Heart left ventricle (tissue), 16 donors: ENCODE measurements at regions not wholly inside any gene's neighbourhood (a gene's known extent, or its start where the extent isn't known, plus 50 kb on each side); places are given as distances from the start of the nearest gene placed in this dataset.

ENCODE experiments used
- ATAC-seq, 4 donors: fragments of 200-7000 bp; cut with Tn5 transposase; one replicate each; pipeline ENCODE4 v1.9.1; 2020 to 2022; ENCODE audit warnings: moderate library complexity in 4 of 4, mild to moderate bottlenecking in 3 of 4, moderate number of reproducible peaks in 1 of 4
- DNase-seq, 5 donors: peaks; one replicate each; pipeline ENCODE4 v3.0.0-alpha.2; 2020
- H3K27ac ChIP-seq, 12 donors: fragments of 200-600 bp; sonication (generic) in 4 of 12; one replicate each; pipeline versions ENCODE4 v1.5.0 to v1.8.0; 2016 to 2022; ENCODE audit warnings: mild to moderate bottlenecking in 2 of 12
- H3K27me3 ChIP-seq, 9 donors: fragments of 200-600 bp; sonication (generic) in 2 of 9; one replicate each; pipeline versions ENCODE4 v1.5.1 to v1.8.0; 2016 to 2022; ENCODE audit warnings: mild to moderate bottlenecking in 3 of 9
- H3K36me3 ChIP-seq, 9 donors: fragments of 200-600 bp; sonication (generic) in 2 of 9; one replicate each; pipeline versions ENCODE4 v1.5.0 to v1.8.0; 2018 to 2022; ENCODE audit warnings: mild to moderate bottlenecking in 2 of 9
- H3K4me1 ChIP-seq, 12 donors: fragments of 200-600 bp; sonication (generic) in 4 of 12; one replicate each; pipeline versions ENCODE4 v1.5.0 to v1.8.0; 2016 to 2022; ENCODE audit warnings: mild to moderate bottlenecking in 3 of 12
- H3K4me3 ChIP-seq, 12 donors: fragments of 200-600 bp; sonication (generic) in 4 of 12; one replicate each; pipeline versions ENCODE4 v1.5.0 to v1.8.0; 2017 to 2022; ENCODE audit warnings: mild to moderate bottlenecking in 9 of 12, moderate library complexity in 4 of 12
- H3K9me3 ChIP-seq, 12 donors: fragments of 200-600 bp; sonication (generic) in 4 of 12; one replicate each; pipeline versions ENCODE4 v1.5.0 to v1.8.0; 2016 to 2022; ENCODE audit warnings: mild to moderate bottlenecking in 1 of 12
- POLR2A ChIP-seq, 2 donors: fragments of 450-650 bp; IDR thresholded peaks; one replicate each; pipeline ENCODE4 v1.6.1; 2017; ENCODE audit warnings: antibody characterized with exemption in 2 of 2, mild to moderate bottlenecking in 2 of 2, moderate library complexity in 2 of 2
- WGBS, 4 donors: extraction: QIAGEN DNeasy Blood & Tissue Kit in 2 of 4; methylation state at CpG; one replicate each; pipeline versions ENCODE4 v1.1.5 to v1.1.7; 2013 to 2018; 5-methylcytosine and 5-hydroxymethylcytosine counted together
- intact Hi-C, 10 donors: fragments of 100-400 bp; cut with DNase I; formaldehyde crosslinking; loops; one replicate each; pipeline versions ENCODE4 v1.11.1 to v1.14.2; 2022
- TF ChIP-seq, protein P1 (sequence below), 12 donors: fragments of 200-600 bp; sonication (generic) in 4 of 12; IDR thresholded peaks; one replicate each; pipeline versions ENCODE4 v1.5.0 to v1.8.0; 2018 to 2022; ENCODE audit warnings: antibody characterized with exemption in 12 of 12, mild to moderate bottlenecking in 5 of 12
- donor health status: ischemic (EF 13 %, LVEDD 7.1; RV severe dilation, severe dysfunction).
- donor health status: healthy with polysubstance abuse.
- donor health status: DM: no; HTN: yes; CAD: no.
- donor health status: DM: no; HTN: no; CAD: no.
- donor health status: ischemic (EF 25% LVEDD 6.9; RV normal size, moderate dysfunction).
- donor health status: ischemic (EF 25% LVEDD 5.7; RV mildly dilated, moderate dysfunction).
- donor health status: healthy.
- donor health status: DM: yes; HTN: yes; CAD: no.
- donor health status: ischemic (EF 35%, LVEDD 5.7; RV mildly dilated, moderate dysfunction).
- donor health status: nonischemic (EF 11% LVEDD 7.7; RV severe dilation, severe dysfunction).
- donor health status: DM: yes; HTN: yes; CAD: no.
- donor health status: PGD.
- donor health status: ischemic (EF 29% LVEDD 5.4; RV normal size, mild dysfunction).
- donor health status: nonischemic (EF 23%, LVEDD 6.1; RV moderate dilation, normal function).

DNA sequence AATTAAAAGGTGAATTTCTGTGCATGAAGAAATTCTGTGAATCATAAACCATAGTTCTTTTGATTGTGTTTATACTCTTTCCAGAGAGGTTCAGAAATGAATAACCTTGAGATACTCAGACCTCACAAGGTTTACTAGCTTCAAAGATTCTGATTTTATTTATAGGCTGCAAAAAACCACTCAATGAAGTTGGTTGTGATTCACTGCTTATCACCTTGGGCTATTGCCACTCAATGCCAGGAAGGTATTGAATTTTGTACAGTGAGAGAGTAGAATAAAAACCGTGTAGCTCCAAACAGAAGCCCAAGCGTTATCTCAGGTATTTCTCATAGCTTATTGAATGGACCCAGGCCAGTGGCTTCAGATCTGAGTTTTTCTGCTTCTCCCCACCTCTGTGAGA is 118.7 kb downstream of the FHIP1A start:
- Histone ChIP-seq H3K27me3 (no peaks in the 10 kb centered on the region), H3K27ac (no peak overlapping the region), H3K36me3 (no peaks in the 10 kb centered on the region), H3K9me3 (no peaks in the 10 kb centered on the region), H3K4me3 (no peak overlapping the region), H3K4me1 (peaks cover 0 to 6% (median 0%) of the 10 kb centered on the region in 12 donors)
- 49 to 58% (median 55%) methylated on average over 2 of the region's 2 CpGs for WGBS, 4 donors
- intact Hi-C loops = no loop called here
- ATAC-seq (peak in 3 of 4 donors; percentile 20 to 41 (median 36)), DNase-seq (no peak)
- no peak for TF ChIP-seq POLR2A (IDR thresholded peaks at IDR 0.05)
- TF ChIP-seq, protein P1, sequence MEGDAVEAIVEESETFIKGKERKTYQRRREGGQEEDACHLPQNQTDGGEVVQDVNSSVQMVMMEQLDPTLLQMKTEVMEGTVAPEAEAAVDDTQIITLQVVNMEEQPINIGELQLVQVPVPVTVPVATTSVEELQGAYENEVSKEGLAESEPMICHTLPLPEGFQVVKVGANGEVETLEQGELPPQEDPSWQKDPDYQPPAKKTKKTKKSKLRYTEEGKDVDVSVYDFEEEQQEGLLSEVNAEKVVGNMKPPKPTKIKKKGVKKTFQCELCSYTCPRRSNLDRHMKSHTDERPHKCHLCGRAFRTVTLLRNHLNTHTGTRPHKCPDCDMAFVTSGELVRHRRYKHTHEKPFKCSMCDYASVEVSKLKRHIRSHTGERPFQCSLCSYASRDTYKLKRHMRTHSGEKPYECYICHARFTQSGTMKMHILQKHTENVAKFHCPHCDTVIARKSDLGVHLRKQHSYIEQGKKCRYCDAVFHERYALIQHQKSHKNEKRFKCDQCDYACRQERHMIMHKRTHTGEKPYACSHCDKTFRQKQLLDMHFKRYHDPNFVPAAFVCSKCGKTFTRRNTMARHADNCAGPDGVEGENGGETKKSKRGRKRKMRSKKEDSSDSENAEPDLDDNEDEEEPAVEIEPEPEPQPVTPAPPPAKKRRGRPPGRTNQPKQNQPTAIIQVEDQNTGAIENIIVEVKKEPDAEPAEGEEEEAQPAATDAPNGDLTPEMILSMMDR (IDR thresholded peaks at IDR 0.05) = no peak

DNA sequence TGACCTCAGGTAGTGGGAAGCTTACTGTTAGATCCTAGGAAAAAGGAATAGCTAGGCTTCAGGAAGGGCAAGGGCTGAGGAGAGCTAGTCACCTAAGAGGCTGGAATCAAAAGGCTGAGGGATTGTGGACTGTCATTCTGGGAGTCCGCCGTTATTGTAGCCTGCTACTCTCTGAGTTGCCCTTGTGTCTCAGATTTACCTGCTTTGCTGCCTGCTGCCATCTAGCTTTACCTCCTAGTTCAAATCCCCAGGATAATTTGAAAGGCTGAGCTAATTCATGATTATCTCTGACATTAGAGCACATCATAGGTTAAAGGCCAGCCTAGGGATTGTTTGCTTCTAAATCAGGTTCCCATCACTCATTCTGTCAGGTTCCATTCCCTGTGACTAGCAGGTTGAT is 120.2 kb downstream of the FHIP1A start:
- H3K36me3 ChIP-seq = no peaks in the 10 kb centered on the region
- TF ChIP-seq, protein P1 (IDR thresholded peaks at IDR 0.05) = no peak
- no peak for TF ChIP-seq POLR2A (IDR thresholded peaks at IDR 0.05)
- intact Hi-C loops = no loop called here
- no peaks in the 10 kb centered on the region for H3K27me3 ChIP-seq
- no peaks in the 10 kb centered on the region for H3K9me3 ChIP-seq
- H3K4me1 ChIP-seq = peaks cover 0 to 9% (median 0%) of the 10 kb centered on the region in 12 donors
- H3K27ac ChIP-seq = no peak overlapping the region
- H3K4me3 ChIP-seq = no peak overlapping the region
- WGBS, 4 donors = 68 to 82% (median 71%) methylated on average over 2 of the region's 2 CpGs
- no peak for DNase-seq
- no peak for ATAC-seq

DNA sequence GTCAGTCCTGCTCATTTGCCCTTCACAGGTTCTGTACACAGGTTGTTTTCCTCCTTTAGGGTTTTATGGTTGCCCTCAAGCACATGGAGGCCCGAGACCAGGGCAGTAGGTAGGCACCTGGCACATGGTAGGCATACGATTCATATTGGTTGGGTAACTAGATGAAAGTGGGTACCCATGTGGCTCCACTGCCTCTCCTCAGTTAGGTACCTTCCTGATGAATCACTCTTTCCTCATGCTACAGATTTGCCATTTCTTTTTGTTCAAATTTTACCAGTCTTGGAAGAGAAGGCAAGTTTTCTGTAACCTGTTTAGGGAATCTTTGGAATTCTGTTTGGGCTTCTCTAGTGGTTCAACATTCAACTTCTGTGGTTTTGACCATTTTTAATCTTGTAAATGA is 121.3 kb downstream of the FHIP1A start:
- intact Hi-C loops = loop anchor here in 2 of 10 donors (10.0 kb wide), 1 partner anchor 855 kb away; no protein-coding TSS in a partner anchor
- Histone ChIP-seq H3K4me3 (no peak overlapping the region), H3K9me3 (no peaks in the 10 kb centered on the region), H3K27ac (no peak overlapping the region), H3K4me1 (peaks cover 0 to 9% (median 0%) of the 10 kb centered on the region in 12 donors), H3K36me3 (no peaks in the 10 kb centered on the region), H3K27me3 (no peaks in the 10 kb centered on the region)
- ATAC-seq = no peak
- TF ChIP-seq, protein P1 (IDR thresholded peaks at IDR 0.05) = no peak
- TF ChIP-seq POLR2A (IDR thresholded peaks at IDR 0.05) = no peak
- 77 to 91% (median 84%) methylated on average over 2 of the region's 2 CpGs for WGBS, 4 donors
- no peak for DNase-seq

DNA sequence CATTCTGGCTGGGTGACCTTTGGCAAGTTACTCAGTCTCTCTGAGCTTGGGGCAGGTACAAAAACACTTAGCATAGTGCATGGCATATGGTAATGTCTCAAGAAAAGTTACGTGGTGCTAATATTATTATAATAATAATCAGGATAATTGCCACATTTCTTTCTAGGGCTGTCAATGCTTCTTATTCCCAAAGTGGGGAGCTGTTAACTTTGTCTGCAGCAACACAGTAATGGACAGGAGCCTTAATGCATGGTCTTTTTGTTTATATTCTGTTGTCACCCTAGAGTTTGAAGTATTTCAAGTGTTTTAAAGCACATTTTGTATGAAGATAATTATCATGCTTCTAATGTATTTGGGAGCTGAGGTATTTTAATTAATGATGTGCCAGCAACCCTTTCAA is 121.8 kb downstream of the FHIP1A start:
- intact Hi-C loops = loop anchor here in 2 of 10 donors (10.0 kb wide), 1 partner anchor 854 kb away; no protein-coding TSS in a partner anchor
- no peak for DNase-seq
- TF ChIP-seq, protein P1 (IDR thresholded peaks at IDR 0.05) = peak in 4 of 12 donors; percentile 32 to 42 (median 36)
- TF ChIP-seq POLR2A (IDR thresholded peaks at IDR 0.05) = no peak
- WGBS, 4 donors = 55 to 65% (median 62%) methylated on average over 1 of the region's 1 CpG
- Histone ChIP-seq H3K9me3 (no peaks in the 10 kb centered on the region), H3K36me3 (no peaks in the 10 kb centered on the region), H3K27me3 (no peaks in the 10 kb centered on the region), H3K4me1 (peaks cover 0 to 9% (median 0%) of the 10 kb centered on the region in 12 donors), H3K4me3 (no peak overlapping the region), H3K27ac (no peak overlapping the region)
- no peak for ATAC-seq
